HG03342 (cell line): ENCODE measurements at regions not wholly inside any gene's neighbourhood (a gene's known extent, or its start where the extent isn't known, plus 50 kb on each side); places are given as distances from the start of the nearest gene placed in this dataset.

ENCODE experiments used
- ATAC-seq: cut with Tn5 transposase; IDR thresholded peaks from one replicate; pipeline ENCODE4 v1.9.1; 2021; ENCODE audit warnings: mild to moderate bottlenecking, moderate library complexity; ENCODE audit not compliant: unreplicated experiment

GRCh38 chr3:59424268-59425010, 374.6 kb upstream of the CFAP20DC start:
- ATAC-seq, result peak; percentile 61

GRCh38 chr3:59423707-59424106, 373.9 kb upstream of the CFAP20DC start:
- no peak for ATAC-seq

GRCh38 chr3:59422312-59422711, 372.5 kb upstream of the CFAP20DC start:
- ATAC-seq, result no peak

GRCh38 chr3:59418836-59419235, 369.0 kb upstream of the CFAP20DC start:
- ATAC-seq, result no peak

- no peak for ATAC-seq
Observed at GRCh38 chr3:59412516-59412915, 362.7 kb upstream of the CFAP20DC start.

GRCh38 chr3:59411694-59412093, 361.9 kb upstream of the CFAP20DC start:
- no peak for ATAC-seq

- ATAC-seq, result no peak
Observed at GRCh38 chr3:59411186-59411585, 361.4 kb upstream of the CFAP20DC start.

GRCh38 chr3:59408047-59408624, 358.3 kb upstream of the CFAP20DC start:
- no peak for ATAC-seq

- ATAC-seq, result no peak
Observed at GRCh38 chr3:59407425-59407824, 357.6 kb upstream of the CFAP20DC start.

- peak; percentile 82 for ATAC-seq
Observed at GRCh38 chr3:59406943-59407342, 357.1 kb upstream of the CFAP20DC start.

GRCh38 chr3:59404851-59405250, 355.0 kb upstream of the CFAP20DC start:
- ATAC-seq, result no peak

- ATAC-seq, result no peak
Observed at GRCh38 chr3:59404064-59404463, 354.2 kb upstream of the CFAP20DC start.

- no peak for ATAC-seq
Observed at GRCh38 chr3:59401924-59402323, 352.1 kb upstream of the CFAP20DC start.

- no peak for ATAC-seq
Observed at GRCh38 chr3:59392116-59392515, 342.3 kb upstream of the CFAP20DC start.

GRCh38 chr3:59391131-59391530, 341.3 kb upstream of the CFAP20DC start:
- no peak for ATAC-seq

GRCh38 chr3:59388555-59389270, 338.9 kb upstream of the CFAP20DC start:
- peak; percentile 30 for ATAC-seq

GRCh38 chr3:59386165-59386564, 336.3 kb upstream of the CFAP20DC start:
- ATAC-seq, result peak; percentile 92

- no peak for ATAC-seq
Observed at GRCh38 chr3:59385547-59385946, 335.7 kb upstream of the CFAP20DC start.

- peak; percentile 51 for ATAC-seq
Observed at GRCh38 chr3:59381282-59381681, 331.5 kb upstream of the CFAP20DC start.

- ATAC-seq, result no peak
Observed at GRCh38 chr3:59380146-59380545, 330.3 kb upstream of the CFAP20DC start.

GRCh38 chr3:59374818-59375211, 325.0 kb upstream of the CFAP20DC start:
- peak; percentile 100 for ATAC-seq
